H1 (cell line): ENCODE measurements at regions not wholly inside any gene's neighbourhood (a gene's known extent, or its start where the extent isn't known, plus 50 kb on each side); places are given as distances from the start of the nearest gene placed in this dataset.

Experiments
- BACH1 ChIP-seq: IDR thresholded peaks from 2 replicates; pipeline ENCODE4 v1.6.1; 2012; ENCODE audit warnings: low read length, improper control_type of control experiment
- NANOG ChIP-seq: IDR thresholded peaks from 2 replicates; pipeline ENCODE4 v1.6.1; 2011; ENCODE audit warnings: low read length, low read depth, mild to moderate bottlenecking, inconsistent platforms; ENCODE audit not compliant: insufficient read depth, poor library complexity, severe bottlenecking
- NRF1 ChIP-seq: IDR thresholded peaks from 2 replicates; pipeline ENCODE4 v1.6.1; 2011; ENCODE audit warnings: mild to moderate bottlenecking, low read depth, low read length, improper control_type of control experiment
- SIN3A ChIP-seq, 2 experiments: IDR thresholded peaks in 1 of 2; conservative IDR thresholded peaks in 1 of 2; 2 replicates each; pipeline ENCODE4 v1.6.1; 2011 to 2012; ENCODE audit warnings: low read length in 2 of 2, improper control_type of control experiment in 1 of 2, low read depth in 1 of 2, mild to moderate bottlenecking in 1 of 2
- TF ChIP-seq, protein P1 (sequence below): IDR thresholded peaks from 2 replicates; pipeline ENCODE4 v1.6.1; 2012; ENCODE audit warnings: inconsistent platforms

- TF ChIP-seq, protein P1, sequence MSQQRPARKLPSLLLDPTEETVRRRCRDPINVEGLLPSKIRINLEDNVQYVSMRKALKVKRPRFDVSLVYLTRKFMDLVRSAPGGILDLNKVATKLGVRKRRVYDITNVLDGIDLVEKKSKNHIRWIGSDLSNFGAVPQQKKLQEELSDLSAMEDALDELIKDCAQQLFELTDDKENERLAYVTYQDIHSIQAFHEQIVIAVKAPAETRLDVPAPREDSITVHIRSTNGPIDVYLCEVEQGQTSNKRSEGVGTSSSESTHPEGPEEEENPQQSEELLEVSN, result no peak
- no peak for TF ChIP-seq BACH1
- no peak for TF ChIP-seq NRF1
- no peak for TF ChIP-seq SIN3A (conservative IDR thresholded peaks at IDR 0.05 in 1 of 2, IDR thresholded peaks at IDR 0.05 in 1 of 2; ENCODE audit: low read depth in 1 of 2, low read length in 2 of 2)
- no peak for TF ChIP-seq NANOG
Measured at GRCh38 chr10:62584731-62585130, 210.6 kb downstream of the ZNF365 start (continued).
